GM21528 (cell line): ENCODE measurements at regions not wholly inside any gene's neighbourhood (a gene's known extent, or its start where the extent isn't known, plus 50 kb on each side); places are given as distances from the start of the nearest gene placed in this dataset.
"Not testable (repeated sequence)": the region's sequence is repeated elsewhere in the genome, so short reads cannot be mapped to it uniquely, and the experiment has no call there.

Experiments used
- ATAC-seq: cut with Tn5 transposase; IDR thresholded peaks from one replicate; pipeline ENCODE4 v1.9.1; 2021; ENCODE audit warnings: mild to moderate bottlenecking, moderate library complexity; ENCODE audit not compliant: unreplicated experiment, low FRiP score

DNA sequence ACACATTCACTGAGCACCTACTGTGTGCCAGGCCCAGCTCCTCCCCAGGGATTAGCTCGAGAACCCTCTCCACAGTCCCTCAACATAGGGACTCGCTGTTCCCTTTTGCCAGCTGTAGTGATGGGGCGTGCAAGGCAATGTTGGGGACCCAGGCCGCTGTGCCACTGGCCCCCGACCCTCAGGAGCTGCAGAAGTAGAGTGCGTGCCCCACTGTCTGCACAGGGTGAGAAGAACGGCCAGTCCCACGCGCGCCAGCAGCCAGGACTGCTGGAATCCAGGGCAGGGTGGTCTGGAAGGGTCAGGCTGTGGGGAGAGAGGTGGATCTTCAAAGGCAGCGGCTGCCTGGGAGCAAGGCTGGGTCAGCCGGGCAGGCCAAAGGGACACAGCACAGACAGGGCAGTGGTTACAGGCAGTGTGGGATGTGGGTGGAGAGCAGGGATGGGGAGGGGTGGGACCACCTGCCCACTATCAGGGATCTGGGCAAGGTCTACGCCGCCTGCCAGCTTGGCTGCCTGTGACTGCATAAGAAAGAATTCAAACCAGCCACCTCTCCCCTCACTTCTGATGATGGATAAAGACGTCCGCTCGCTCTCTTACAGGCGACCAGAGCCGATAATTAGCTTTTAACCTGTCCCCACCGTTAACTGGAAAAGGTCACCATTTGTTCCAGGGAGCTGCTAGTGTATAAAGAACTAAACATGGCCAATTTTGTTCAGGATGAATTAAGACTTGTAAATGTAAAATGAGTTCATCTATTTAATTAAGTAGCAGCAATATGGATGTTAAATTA, 86.7 kb upstream of the GSE1 start:
- ATAC-seq, result no peak

DNA sequence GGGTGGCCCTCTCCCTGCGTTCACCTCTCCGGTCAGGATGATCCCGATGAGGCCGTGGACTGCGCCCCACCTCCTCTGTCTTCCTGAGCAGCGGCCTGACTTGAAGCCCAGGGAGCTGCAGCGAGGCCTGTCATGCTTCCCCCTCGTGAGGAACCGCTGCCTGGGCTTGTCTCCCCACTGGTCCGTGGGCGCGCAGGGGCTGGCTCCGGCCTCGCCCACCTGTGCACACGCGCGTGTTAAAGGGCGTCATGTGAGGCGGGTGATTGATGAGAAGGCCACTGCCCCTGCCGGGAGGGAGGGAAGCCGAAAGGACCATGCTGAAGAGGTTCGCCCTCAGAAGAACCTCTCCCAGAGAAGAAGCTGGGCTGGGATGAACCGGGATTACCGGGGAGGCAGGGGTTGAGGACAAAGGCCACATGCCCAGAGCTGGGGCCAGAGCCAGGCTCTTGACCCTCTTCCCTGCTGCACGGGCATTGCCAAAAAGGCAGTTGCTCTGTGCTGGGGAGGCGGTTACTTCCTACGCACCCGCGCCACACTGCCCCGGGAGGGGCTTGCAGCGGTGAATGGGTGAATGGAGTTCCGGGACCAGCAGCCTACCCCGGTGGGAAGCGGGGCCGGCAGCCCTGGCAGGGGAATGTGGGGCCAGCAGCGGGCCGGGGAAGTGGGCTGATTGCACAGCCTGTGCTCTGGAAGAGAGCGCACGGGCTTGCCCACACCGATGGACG, 85.9 kb upstream of the GSE1 start:
- ATAC-seq, result no peak

DNA sequence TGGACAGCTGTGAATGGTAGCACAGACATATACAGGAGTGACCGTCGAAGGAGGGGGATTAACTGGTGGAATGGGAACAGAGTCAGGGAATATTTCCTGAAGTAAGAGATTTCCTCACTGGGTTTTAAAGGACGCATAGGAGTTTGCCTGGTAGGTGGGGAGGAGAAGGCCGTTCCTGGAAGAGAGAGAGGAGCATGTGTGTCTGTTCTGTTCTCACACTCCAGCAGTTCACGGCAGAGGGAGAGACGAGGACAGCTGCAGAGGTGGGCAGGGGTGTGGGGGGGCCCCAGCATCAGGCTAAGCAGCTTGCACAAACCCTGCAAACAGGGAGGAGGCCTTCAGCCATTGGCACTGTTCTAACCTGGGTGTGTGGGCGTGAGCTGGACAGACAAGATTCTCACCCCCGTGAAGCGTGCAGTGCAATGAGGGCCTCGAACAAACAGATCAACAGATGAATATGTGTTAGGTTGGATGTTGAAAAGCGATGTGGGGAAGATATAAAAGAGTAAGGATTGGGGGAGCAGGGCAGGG, 85.3 kb upstream of the GSE1 start:
- ATAC-seq, result no peak

DNA sequence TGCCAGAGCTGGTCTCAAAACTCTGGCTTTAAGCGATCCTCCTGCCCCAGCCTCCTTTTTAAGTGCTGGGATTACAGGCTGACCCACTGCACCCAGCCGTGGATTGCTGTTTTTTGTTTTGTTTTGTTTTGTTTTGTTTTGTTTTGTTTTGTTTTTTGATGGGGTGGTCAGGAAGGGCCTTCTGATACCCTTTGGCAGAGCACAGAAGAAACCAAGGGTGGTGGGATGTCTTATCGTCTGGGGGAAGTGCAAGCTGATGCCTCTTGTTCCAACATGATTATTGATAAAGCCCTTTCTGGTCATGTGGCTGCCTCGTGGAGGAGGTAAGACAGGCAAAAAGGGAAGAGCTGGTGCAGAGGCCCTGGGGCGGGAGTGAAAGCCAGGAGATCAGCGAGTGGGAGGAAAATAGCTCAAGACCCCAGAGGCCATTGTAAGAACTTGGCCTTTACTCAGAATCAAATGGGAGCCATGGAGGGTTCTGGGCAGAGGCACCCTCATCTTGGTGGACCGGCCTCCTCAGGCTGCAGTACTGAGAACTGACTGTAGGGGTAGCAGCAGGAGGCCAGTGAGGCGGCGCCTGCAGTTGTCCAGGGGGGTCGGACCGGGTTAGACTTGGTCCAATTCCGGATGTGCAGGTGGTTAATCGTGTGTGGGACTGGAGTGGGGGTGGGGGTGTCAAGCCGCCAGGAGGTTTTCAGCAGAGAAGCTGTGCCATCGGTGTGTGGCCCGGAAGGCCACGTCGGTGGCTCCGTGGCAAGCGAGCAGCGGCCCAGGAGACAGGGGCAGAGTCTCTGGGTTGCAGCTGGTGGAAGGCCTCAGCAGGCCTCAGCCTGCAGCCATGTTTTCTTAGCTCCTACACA, 84.4 kb upstream of the GSE1 start:
- ATAC-seq, result no peak

- ATAC-seq, result no peak
These were observed 83.4 kb upstream of the GSE1 start for GRCh38 chr16:85529489-85530369.

DNA sequence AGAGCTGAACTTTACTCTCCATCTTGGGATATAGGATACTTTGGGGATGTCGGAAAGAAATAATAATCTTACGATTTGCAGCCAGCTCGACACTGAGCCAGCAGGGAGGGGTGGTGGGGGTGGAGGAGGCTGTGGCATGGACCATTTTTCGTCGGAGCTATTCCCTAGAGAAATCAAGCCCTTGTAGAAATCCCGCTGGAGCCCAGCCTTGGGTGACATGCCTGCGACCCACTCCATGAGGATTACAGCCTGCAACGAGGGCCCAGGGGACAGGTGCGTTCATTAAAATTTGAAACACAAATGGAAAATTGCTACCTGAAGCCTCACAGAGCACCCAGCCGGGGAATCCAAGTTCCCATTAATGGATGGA, 82.8 kb upstream of the GSE1 start:
- ATAC-seq, result no peak

GRCh38 chr16:85531516-85531915, 81.6 kb upstream of the GSE1 start:
- no peak for ATAC-seq

GRCh38 chr16:85532147-85532546, 81.0 kb upstream of the GSE1 start:
- no peak for ATAC-seq

GRCh38 chr16:85533593-85533992, 79.5 kb upstream of the GSE1 start:
- ATAC-seq, result not testable (repeated sequence)

DNA sequence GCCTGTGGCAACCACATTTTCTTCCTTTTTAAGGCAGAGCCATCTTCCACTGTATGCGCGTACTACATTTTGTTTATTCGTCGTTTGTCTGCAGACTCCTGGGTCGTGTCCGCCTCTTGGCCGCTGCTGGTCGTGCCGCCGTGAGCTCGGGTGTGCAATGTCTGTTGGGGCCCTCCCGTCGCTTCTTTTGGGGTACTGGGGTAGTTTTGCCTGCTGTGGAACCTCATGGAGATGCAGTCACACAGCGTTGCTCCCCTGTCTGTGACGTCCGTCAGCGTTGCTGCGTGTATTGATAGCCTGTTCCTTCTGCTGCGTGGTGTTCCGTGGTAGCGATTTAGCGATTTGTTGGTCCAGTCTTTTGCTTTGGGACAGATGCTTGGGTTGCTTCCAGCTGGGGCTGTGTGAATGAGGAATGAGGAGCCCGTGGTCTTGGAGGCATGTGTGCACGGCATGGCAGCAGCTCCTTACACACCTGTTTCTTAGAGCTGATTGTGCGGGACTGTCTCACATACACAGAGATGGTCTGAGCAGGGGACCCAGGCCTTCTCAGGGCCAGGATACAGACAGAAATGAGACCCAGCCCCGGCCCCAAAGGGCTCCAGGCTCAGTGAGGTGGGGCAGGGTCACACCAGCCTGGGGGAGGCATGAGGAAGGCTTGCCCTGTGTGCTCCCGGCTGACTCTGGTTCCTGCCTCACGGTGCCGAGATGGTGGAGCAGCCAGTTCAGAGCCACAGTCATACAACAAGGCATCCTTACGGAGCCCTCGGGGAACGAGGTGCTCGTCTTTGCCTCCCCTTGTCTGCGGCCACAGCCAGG, 78.4 kb upstream of the GSE1 start:
- no peak for ATAC-seq

- ATAC-seq, result no peak
These were observed 77.6 kb upstream of the GSE1 start for GRCh38 chr16:85535352-85536072.

GRCh38 chr16:85536073-85536410, 77.1 kb upstream of the GSE1 start:
- no peak for ATAC-seq

DNA sequence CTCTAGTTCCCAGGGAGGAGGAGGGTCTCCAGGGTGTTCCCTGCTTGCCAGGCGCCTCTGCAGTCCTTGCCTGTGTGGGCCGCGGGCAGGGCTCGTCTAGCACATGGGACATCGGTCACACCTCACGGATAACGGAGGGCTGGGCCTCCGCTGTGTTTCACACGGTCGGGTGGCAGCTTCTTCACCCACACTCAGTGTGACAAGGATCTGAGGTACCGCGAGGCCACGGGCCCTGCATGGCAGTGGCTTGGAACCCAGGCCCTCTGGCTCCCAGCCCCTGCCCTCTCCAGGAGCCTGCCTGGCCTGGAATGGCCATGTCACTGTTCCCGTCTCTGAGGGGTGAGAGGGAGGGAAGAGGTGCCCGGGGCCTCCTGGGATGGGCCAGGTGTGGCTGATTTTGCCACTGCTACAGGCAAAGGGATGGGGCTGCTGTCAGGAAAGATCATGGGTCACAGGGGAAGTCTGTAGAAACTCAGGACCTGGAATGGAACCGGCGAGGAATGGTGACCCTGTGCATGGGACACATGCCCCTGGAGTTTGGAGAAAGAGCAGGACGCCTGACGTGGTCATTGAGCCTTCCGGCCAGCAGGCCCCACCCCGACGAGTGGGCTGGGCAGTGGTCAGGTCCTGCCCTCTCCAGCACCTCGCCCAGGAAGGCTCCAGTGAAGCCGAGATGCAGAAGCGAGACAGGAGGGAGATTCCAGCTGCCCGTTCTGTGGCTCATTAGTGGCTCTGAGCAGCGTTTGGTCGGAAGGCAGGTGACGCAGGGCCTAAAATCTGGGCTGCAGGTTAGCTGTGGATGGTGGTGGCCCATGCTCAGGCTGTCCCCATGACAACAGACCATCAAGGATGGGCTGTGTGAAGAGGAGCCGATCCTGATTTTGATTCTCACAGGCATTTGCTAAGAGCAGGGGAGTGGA, 76.5 kb upstream of the GSE1 start:
- ATAC-seq, result no peak

- no peak for ATAC-seq
These were observed 75.8 kb upstream of the GSE1 start for GRCh38 chr16:85537331-85537788.

DNA sequence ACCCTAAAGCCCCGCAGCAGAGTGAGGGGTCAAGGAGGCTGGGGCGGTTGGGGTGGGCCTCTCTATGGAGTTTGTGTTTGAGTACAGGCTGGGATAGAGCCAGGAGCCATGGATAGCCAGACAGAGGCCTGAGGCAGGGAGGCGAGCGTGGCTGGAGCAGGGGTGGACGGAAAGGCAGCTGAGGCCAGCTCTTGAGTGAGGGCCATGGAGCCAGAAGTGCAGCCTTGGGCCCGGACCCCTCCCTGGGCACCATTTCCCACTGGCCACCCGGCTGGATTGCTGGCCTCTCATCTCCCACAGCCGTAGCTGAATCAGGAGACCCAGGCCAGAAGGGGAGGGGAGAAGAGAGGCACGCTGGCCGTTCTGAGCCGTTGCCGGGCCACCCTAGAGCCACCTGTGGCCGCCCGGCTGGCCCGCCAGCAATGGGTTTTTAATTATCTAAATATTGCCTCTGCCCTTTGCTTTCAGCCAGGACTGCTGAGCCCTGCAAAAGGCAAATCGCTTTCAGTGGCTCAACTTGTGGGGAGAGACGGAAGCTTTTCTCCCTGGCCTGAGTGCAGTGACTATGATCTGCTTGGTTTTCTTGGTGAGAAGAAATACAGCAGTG, 75.2 kb upstream of the GSE1 start:
- ATAC-seq, result no peak

GRCh38 chr16:85539084-85539483, 74.0 kb upstream of the GSE1 start:
- no peak for ATAC-seq

DNA sequence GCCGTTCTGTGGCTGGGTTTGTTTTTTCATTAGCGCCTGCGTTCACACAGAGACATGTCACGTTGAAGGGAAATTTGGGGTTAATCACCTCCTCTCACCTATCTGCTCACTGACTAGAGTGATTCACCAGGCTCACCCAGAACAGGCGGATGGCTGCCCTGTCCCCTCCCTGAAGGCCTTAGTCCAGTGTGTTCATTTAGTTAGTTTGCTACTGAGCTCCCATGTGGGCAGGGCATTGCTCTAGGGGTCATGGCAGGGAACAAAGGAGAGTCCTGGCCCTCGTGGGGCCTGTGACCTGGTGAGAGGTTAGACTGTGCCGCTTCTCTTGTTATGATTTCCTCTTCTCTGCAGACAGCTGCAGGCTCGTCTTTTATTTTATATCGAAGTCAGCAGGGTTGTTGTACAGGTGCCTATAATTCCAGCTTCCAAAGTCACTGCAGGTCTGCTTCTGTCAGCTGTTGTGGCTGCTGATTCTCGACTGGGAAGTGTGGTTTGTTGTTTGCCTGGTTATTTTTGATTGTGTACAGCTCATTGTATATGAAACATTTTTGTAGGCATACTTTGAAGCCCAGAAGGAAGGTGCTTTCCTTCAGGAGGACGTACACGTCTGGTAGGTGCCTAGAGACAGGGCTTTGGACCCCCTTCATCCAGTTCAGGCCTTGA, 73.4 kb upstream of the GSE1 start:
- ATAC-seq, result no peak
